Adrenal gland (tissue), 5 donors: ENCODE measurements at regions not wholly inside any gene's neighbourhood (a gene's known extent, or its start where the extent isn't known, plus 50 kb on each side); places are given as distances from the start of the nearest gene placed in this dataset.

Experiments
- CTCF ChIP-seq, 6 experiments: fragments of 450-650 bp in 4 of 6; fragments of 200-600 bp in 2 of 6; sonication (generic) in 1 of 6; IDR thresholded peaks; 1 replicate in 5 of 6; 2 replicates in 1 of 6; pipeline versions ENCODE4 v1.5.1 to v1.8.0; 2016 to 2021; ENCODE audit warnings: antibody characterized with exemption in 6 of 6, mild to moderate bottlenecking in 2 of 6, moderate library complexity in 1 of 6
- POLR2A ChIP-seq, 2 donors: fragments of 450-650 bp; IDR thresholded peaks; one replicate each; pipeline ENCODE4 v1.6.1; 2017; ENCODE audit warnings: antibody characterized with exemption in 2 of 2, mild to moderate bottlenecking in 2 of 2, moderate library complexity in 1 of 2
- donor health status: DM: no; HTN: no; CAD: no.

DNA sequence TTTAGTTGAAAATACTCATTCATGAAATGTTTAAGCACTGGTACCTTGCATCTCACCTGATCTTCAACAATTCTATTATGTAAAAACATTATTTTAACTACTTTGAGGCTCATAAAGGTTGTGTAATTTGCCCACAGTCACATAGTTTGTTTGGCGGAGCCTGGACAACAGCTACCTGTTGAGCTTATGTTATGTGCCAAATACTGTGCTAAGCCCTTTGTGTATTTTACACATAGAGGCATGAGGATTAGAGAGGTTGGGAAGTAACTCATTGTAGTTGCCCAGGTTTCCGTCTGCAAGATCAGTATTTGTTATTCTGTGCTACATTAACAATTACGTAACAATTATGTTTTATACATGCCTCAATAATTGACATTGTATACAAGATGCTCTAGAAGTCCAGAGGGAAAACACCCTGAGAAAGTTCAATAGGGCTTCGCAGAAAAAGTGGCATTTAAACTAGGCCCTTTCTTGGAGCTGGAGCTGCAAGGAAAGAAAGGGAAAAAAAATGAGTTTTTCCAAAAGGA is 80.4 kb downstream of the BOLA3 start:
- no peak for TF ChIP-seq CTCF (IDR thresholded peaks at IDR 0.05)
- no peak for TF ChIP-seq POLR2A (IDR thresholded peaks at IDR 0.05)
